HG03457 (cell line): ENCODE measurements at regions not wholly inside any gene's neighbourhood (a gene's known extent, or its start where the extent isn't known, plus 50 kb on each side); places are given as distances from the start of the nearest gene placed in this dataset.

Experiments
- ATAC-seq: cut with Tn5 transposase; IDR thresholded peaks from one replicate; pipeline ENCODE4 v1.9.1; 2021; ENCODE audit warnings: moderate number of reproducible peaks; ENCODE audit not compliant: unreplicated experiment

- ATAC-seq: no peak
Measured at GRCh38 chr5:145292278-145292677, 542.9 kb downstream of the PRELID2 start.

DNA sequence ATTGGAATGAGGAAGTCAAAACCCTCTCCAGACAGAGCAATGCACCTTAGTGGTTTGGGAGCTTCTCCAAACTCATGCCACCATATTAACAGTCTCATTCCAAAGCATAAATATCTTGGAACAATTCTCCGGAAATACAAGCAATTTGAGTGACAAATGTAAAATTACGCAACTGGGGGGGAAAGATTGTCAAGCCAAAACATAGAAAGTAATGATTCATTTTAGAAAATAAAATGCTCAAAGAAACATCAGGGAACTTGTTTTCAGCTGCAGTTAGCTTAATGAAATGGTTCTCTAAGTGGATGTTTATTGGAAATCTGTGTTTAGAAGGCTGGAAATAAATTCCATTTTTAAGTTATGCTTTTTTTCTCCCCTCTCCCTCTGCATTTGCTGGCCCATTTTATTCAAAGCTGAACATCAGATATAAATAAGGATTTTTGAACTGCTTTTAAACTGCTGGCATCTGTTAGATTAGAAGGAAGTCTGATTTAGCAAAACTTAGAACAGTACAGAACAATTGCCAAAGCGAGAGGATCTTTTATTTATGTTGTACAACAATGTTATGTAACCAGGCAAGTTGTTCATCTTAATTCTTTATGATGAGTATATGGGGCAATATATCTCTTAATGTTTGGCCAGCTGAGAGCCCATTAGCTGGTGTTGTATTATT is 551.9 kb downstream of the PRELID2 start:
- ATAC-seq: no peak

DNA sequence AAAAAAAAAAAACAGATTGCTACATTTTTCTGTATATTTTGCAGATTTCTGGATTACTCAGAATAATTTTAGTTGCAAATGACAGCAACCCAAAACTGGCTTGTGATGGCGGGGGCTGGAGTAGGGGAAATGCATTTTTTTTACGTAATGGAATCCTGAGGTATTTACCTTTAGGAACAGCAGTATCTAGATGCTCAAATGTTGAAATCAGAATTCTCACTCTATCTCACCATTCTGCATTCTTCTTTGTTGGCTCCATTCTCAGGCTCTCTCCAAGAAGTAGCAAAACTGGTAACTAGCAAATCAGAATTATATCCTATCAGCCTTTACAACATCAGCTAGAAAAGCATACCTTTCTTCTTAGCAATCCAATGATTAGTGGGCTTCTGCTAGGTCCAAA is 554.3 kb downstream of the PRELID2 start:
- no peak for ATAC-seq

DNA sequence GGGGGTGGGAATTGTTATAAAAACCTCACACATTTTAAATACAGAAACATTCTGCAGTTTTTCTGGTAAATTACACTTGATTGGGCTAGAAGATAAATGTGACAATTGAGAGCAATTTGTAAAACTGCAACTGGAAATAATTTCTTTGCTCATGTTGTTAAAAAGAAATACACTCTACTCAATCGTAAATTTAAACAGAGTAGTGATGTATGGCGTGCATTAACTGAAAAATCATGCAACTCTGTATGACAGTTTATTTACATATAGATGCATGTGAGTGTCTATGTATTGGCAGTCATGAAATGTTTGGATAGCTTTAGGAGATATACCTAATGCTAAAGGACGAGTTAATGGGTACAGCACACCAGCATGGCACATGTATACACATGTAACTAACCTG is 554.9 kb downstream of the PRELID2 start:
- no peak for ATAC-seq

DNA sequence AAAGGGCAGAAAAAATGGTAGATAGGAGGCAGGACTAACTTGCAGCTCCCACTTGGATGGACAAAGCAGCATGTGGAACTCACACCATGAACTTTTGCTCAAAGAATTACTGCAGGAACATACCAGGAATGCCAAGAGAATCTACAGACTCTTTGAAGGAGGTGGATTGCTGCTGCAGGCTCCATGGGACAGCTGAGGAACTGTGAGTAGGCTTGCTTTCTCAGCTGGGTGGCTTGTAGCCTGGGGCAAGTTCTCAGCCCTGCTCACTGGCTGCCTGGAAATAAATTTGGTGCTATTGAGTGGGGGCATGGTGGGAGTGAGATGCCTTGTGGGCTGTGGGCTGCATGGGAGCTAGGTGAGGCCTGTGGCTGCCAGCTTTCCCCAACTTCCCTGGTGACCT is 574.5 kb downstream of the PRELID2 start:
- no peak for ATAC-seq

- ATAC-seq: no peak
Measured at GRCh38 chr5:145247745-145248040, 587.4 kb downstream of the PRELID2 start.

DNA sequence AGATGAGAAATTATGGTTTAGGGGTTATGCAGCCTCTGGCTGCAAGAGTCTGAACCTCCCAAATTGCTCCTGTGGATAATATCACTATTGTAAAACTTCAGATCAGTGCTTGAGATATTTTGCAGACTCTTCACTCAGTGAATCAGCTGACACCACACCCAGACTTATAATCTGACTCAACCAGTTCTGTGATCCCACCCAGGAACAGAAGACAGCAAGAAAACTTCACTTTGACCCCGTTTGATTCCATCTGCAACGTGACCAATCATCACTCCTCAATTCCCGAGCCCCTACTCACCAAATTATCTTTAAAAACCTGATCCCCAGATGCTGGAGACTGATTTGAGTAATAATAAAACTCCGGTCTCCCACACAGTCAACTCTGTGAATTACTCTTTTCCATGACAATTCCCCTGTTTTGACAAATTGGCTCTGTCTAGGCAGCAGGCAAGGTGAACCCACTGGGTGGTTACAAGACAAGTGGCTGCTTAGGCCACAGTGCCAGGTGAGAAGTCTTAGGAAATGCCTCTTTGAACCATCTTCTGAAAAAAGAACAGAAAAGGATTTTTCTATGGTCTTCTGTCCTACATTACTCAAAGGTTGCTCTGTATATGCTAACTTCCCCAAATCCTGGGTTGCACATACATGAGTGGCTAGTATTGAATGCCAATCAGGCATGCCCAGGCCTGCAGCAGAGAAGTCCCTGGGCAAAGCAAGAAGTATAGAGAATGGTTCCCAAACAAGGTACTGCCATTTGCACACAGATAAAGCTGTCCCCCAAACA is 588.0 kb downstream of the PRELID2 start:
- ATAC-seq: no peak

GRCh38 chr5:145246379-145246778 is 588.8 kb downstream of the PRELID2 start:
- ATAC-seq: no peak

DNA sequence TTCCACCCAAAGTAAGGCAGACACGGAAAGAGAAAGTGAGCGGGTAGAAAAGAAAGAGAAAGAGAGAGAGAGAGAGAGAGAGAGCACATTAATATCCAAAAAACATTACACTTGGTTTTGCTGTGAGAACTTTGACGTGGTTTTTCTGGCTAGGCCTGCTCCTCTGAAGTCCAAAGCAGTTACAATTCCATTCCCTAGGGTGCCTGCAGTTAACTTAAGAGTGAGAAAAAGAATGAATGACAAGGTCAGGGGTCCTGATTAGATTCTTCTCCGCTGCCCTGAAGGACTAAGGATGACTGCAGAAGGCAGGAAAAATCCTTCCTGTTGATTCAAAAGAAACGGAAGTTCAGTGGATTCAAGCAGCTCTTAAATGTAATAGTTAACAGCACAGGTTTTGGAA is 589.8 kb downstream of the PRELID2 start:
- ATAC-seq: no peak

DNA sequence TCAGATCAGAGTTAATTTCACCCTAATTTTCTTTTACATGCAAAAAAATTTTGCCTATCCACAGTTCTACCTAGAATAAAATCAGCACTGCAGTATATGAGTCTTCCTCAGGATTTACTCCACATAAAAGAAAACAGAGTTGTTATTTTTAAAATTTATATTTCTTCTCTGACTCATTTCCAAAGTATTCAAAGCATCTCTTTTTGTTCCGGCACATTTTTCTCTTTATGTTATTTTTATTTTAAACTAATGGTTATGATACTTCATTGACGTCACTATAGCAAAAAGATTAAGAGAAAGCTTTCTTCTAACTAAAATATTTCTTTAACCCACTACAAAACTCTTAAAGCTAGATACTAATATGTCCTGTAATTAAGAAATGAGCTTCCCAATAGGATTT is 590.4 kb downstream of the PRELID2 start:
- no peak for ATAC-seq

- no peak for ATAC-seq
Measured at GRCh38 chr5:145244251-145244650, 590.9 kb downstream of the PRELID2 start.

DNA sequence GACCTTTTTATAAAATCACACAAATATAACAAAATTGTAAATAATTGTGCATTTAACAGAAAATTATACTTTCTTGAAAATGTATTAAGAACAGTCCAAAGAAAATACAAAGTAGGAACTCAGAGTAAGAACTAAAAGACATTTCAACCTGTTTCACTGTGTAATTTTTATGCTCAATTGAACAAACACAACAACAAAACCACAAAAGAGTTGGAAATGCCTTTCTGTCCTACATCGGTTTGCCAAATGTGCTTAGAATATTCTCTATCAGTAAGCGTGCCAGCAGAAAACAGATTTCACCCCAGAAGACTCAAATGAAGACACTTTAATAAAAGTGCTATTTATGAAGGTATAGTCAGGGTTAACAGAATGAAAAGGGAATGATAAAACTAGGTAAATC is 592.1 kb downstream of the PRELID2 start:
- ATAC-seq: no peak

DNA sequence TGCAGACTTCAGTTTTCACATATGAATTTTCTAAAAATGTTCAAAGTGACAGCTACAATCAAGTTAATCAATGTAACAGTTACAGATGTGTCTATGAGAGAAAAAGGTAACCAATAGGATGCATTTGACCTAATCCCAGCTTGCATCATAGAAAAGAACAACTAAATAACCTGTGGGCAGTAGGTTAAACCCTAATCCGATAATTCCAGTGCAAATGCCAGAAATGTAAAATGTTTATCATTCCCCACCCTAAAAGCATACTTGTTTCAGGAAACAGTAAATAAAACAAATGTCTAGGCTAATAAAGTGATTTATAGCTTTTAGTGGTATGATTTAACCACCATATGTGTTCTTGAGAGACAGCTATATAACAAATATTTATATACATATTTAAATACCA is 592.6 kb downstream of the PRELID2 start:
- no peak for ATAC-seq

DNA sequence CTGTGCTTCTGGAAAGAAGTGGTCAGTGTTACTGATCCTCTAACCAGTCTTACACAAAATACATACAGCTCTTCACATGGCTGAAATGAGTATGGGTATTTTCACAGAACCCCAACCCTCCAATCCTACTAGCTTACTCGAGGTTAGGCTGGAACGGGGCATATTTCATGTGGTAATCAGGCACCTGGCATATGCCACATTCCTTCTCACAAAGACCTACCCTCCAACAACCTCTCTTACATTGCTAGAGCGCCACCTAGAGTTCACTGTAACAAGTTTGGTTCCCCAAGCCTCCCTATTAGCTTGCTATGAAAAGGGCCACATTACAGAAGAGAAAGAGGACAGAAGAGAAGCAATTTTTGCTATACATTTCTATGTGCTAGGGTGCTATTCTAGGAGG is 597.3 kb downstream of the PRELID2 start:
- ATAC-seq: no peak

- no peak for ATAC-seq
Measured at GRCh38 chr5:145236983-145237382, 598.2 kb downstream of the PRELID2 start.

GRCh38 chr5:145236127-145236526 is 599.0 kb downstream of the PRELID2 start:
- ATAC-seq: no peak

DNA sequence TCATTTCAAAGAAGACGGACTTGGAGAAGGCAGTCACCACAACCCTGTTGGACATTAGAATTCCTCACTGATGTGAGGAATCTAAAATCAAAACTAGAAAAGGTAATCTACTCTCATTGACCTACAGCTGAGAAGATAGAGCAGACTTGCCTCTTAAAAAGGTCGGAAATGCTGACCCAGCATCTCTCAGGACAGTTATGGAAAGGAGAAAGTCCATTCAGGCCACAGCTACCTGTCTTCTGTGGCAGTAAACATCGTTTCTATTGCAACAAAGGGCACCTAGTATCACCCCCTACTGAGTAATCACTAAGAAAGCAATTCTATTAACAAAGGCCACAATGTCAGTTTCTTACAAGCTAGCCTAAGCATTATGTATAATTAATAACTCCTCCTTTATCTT is 601.7 kb downstream of the PRELID2 start:
- ATAC-seq: no peak

- no peak for ATAC-seq
Measured at GRCh38 chr5:145230781-145231180, 604.4 kb downstream of the PRELID2 start.

DNA sequence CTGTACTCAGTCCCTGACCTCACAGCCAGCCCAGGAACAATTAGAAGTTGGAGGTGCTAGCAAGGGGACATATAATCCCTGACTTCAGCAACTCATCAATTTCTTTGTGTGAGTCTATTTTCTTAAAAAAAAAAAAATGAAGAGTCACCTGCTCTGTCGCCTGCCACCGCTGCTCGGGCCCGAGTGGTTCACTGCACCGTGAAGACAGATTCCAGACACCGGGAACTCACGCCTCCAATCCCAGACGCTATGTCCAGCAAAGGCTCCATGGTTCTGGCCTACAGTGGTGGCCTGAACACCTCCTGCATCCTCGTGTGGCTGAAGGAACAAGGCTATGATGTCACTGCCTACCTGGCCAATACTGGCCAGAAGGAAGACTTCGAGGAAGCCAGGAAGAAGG is 606.6 kb downstream of the PRELID2 start:
- ATAC-seq: no peak

GRCh38 chr5:145227881-145228280 is 607.3 kb downstream of the PRELID2 start:
- no peak for ATAC-seq

GRCh38 chr5:145226726-145227125 is 608.4 kb downstream of the PRELID2 start:
- no peak for ATAC-seq

- no peak for ATAC-seq
Measured at GRCh38 chr5:145225529-145225928, 609.6 kb downstream of the PRELID2 start.

- ATAC-seq: no peak
Measured at GRCh38 chr5:145223582-145223981, 611.6 kb downstream of the PRELID2 start.
